SK-N-SH treated with all-trans-retinoic acid at 6 μM for 48 hours (cell line): ENCODE measurements at regions not wholly inside any gene's neighbourhood (a gene's known extent, or its start where the extent isn't known, plus 50 kb on each side); places are given as distances from the start of the nearest gene placed in this dataset.

Experiments used
- ARNTL ChIP-seq: fragments of 450-650 bp; formaldehyde crosslinking; IDR thresholded peaks from 2 replicates; pipeline ENCODE4 v1.5.0; 2020; ENCODE audit warnings: low read depth, mild to moderate bottlenecking, moderate library complexity, borderline replicate concordance
- CREB5 ChIP-seq: fragments of 250-450 bp; sonication (Bioruptor Pico); IDR thresholded peaks from 2 replicates; pipeline ENCODE4 v1.5.1; 2020; ENCODE audit warnings: low read depth, mild to moderate bottlenecking, moderate library complexity
- CSDC2 ChIP-seq: fragments of 250-450 bp; sonication (Bioruptor Pico); IDR thresholded peaks from 2 replicates; pipeline ENCODE4 v1.5.0; 2020; ENCODE audit warnings: mild to moderate bottlenecking, moderate library complexity
- ESRRG ChIP-seq: fragments of 250-450 bp; sonication (Bioruptor Pico); IDR thresholded peaks from 2 replicates; pipeline ENCODE4 v1.6.1; 2021; ENCODE audit warnings: mild to moderate bottlenecking
- GLIS3 ChIP-seq: fragments of 250-450 bp; sonication (Bioruptor Pico); IDR thresholded peaks from 2 replicates; pipeline ENCODE4 v1.5.0; 2020; ENCODE audit warnings: mild to moderate bottlenecking, moderate library complexity
- OSR1 ChIP-seq: fragments of 250-450 bp; sonication (Bioruptor Pico); IDR thresholded peaks from 2 replicates; pipeline ENCODE4 v1.8.0; 2022; ENCODE audit warnings: moderate library complexity, mild to moderate bottlenecking, inconsistent platforms
- PATZ1 ChIP-seq: fragments of 250-450 bp; sonication (Bioruptor Pico); IDR thresholded peaks from 2 replicates; pipeline ENCODE4 v1.8.0; 2020; ENCODE audit warnings: mild to moderate bottlenecking, moderate library complexity, borderline replicate concordance
- PPARA ChIP-seq: fragments of 250-450 bp; sonication (Bioruptor Pico); IDR thresholded peaks from 2 replicates; pipeline ENCODE4 v1.5.0; 2020; ENCODE audit warnings: mild to moderate bottlenecking, borderline replicate concordance
- RARB ChIP-seq: fragments of 250-450 bp; sonication (Bioruptor Pico); IDR thresholded peaks from 2 replicates; pipeline ENCODE4 v1.8.0; 2021; ENCODE audit warnings: mild to moderate bottlenecking, moderate library complexity
- TOX ChIP-seq: fragments of 250-450 bp; sonication (Bioruptor Pico); IDR thresholded peaks from 2 replicates; pipeline ENCODE4 v1.8.0; 2021; ENCODE audit warnings: mild to moderate bottlenecking, moderate library complexity, borderline replicate concordance
- ZFP3 ChIP-seq: fragments of 250-450 bp; sonication (Bioruptor Pico); IDR thresholded peaks from 2 replicates; pipeline ENCODE4 v1.5.0; 2020; ENCODE audit warnings: mild to moderate bottlenecking, moderate library complexity
- ZNF565 ChIP-seq: fragments of 450-650 bp; formaldehyde crosslinking; conservative IDR thresholded peaks from 2 replicates; pipeline ENCODE4 v1.5.0; 2020; ENCODE audit warnings: low read depth, mild to moderate bottlenecking, moderate library complexity
- ZNF70 ChIP-seq: fragments of 450-650 bp; formaldehyde crosslinking; IDR thresholded peaks from 2 replicates; pipeline ENCODE4 v1.5.0; 2020; ENCODE audit warnings: mild to moderate bottlenecking, moderate library complexity
- TF ChIP-seq, protein P1 (sequence below): fragments of 250-450 bp; sonication (Bioruptor Pico); IDR thresholded peaks from 2 replicates; pipeline ENCODE4 v1.5.0; 2020; ENCODE audit warnings: mild to moderate bottlenecking, moderate library complexity

DNA sequence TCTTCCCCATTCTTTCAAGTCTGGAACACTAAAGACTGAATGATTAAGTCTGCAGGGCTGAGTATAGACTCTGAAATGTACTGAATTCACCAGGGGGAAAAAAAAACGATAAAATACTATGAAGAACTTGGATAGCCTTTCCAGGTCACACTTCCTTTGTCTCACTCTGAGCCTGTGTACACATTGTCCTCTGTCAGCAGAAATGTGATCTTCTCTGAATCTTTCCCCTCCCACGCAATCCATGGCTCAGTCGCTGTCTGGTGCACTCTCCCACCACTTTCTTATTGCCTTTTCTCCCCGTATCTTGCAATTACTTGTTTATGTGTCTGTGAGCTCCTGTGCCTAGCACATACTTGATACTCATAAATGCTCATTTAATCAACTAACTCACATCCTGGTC, 212.6 kb upstream of the RSPO3 start:
- no peak for TF ChIP-seq TOX
- no peak for TF ChIP-seq ZFP3 (CRISPR knock-in tag)
- no peak for TF ChIP-seq ZNF565 (CRISPR knock-in tag)
- no peak for TF ChIP-seq ARNTL (CRISPR knock-in tag)
- no peak for TF ChIP-seq ZNF70
- no peak for TF ChIP-seq RARB
- no peak for TF ChIP-seq PPARA (CRISPR knock-in tag)
- no peak for TF ChIP-seq PATZ1 (CRISPR knock-in tag)
- no peak for TF ChIP-seq CSDC2 (CRISPR knock-in tag)
- TF ChIP-seq OSR1 (CRISPR knock-in tag) = no peak
- TF ChIP-seq ESRRG (CRISPR knock-in tag) = no peak
- TF ChIP-seq CREB5 (CRISPR knock-in tag) = no peak
- no peak for TF ChIP-seq GLIS3 (CRISPR knock-in tag)
- TF ChIP-seq, protein P1, sequence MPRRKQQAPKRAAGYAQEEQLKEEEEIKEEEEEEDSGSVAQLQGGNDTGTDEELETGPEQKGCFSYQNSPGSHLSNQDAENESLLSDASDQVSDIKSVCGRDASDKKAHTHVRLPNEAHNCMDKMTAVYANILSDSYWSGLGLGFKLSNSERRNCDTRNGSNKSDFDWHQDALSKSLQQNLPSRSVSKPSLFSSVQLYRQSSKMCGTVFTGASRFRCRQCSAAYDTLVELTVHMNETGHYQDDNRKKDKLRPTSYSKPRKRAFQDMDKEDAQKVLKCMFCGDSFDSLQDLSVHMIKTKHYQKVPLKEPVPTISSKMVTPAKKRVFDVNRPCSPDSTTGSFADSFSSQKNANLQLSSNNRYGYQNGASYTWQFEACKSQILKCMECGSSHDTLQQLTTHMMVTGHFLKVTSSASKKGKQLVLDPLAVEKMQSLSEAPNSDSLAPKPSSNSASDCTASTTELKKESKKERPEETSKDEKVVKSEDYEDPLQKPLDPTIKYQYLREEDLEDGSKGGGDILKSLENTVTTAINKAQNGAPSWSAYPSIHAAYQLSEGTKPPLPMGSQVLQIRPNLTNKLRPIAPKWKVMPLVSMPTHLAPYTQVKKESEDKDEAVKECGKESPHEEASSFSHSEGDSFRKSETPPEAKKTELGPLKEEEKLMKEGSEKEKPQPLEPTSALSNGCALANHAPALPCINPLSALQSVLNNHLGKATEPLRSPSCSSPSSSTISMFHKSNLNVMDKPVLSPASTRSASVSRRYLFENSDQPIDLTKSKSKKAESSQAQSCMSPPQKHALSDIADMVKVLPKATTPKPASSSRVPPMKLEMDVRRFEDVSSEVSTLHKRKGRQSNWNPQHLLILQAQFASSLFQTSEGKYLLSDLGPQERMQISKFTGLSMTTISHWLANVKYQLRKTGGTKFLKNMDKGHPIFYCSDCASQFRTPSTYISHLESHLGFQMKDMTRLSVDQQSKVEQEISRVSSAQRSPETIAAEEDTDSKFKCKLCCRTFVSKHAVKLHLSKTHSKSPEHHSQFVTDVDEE (CRISPR knock-in tag) = no peak
